Activated T-helper 1 cell treated with anti-CD3 and anti-CD28 coated beads, Interleukin-12 subunit alpha, Interleukin-12 subunit beta, Interleukin-2, Interleukin-4 antibody, amounts not matched to agents 30 ng/mL and 10 ng/mL and 1 ng/mL, durations not matched to agents 14 hours and 24 hours and 36 hours (primary cell): ENCODE measurements at regions not wholly inside any gene's neighbourhood (a gene's known extent, or its start where the extent isn't known, plus 50 kb on each side); places are given as distances from the start of the nearest gene placed in this dataset.
"Not testable (repeated sequence)": the region's sequence is repeated elsewhere in the genome, so short reads cannot be mapped to it uniquely, and the experiment has no call there.

Source experiments
- DNase-seq: peaks from one replicate; pipeline ENCODE4 v3.0.0; 2021; ENCODE audit warnings: low spot score
- H3K27ac Mint-ChIP-seq: one replicate; pipeline ENCODE4 v1.8.0; 2021; ENCODE audit warnings: mild to moderate bottlenecking, mixed read lengths
- H3K27me3 Mint-ChIP-seq: one replicate; pipeline ENCODE4 v1.8.0; 2022; ENCODE audit warnings: mild to moderate bottlenecking, moderate library complexity, mixed read lengths; ENCODE audit not compliant: insufficient read depth
- H3K36me3 Mint-ChIP-seq: one replicate; pipeline ENCODE4 v1.8.0; 2021; ENCODE audit warnings: low read depth, mixed read lengths
- H3K4me1 Mint-ChIP-seq: one replicate; pipeline ENCODE4 v1.8.0; 2021; ENCODE audit warnings: low read depth, mixed read lengths
- H3K4me3 Mint-ChIP-seq: one replicate; pipeline ENCODE4 v1.8.0; 2021; ENCODE audit warnings: mild to moderate bottlenecking, moderate library complexity, mixed read lengths
- H3K9me3 Mint-ChIP-seq: one replicate; pipeline ENCODE4 v1.8.0; 2021; ENCODE audit warnings: mixed read lengths
- intact Hi-C: fragments of 100-400 bp; cut with micrococcal nuclease; formaldehyde crosslinking; loops from one replicate; pipeline ENCODE4 v1.15.1; 2024

DNA sequence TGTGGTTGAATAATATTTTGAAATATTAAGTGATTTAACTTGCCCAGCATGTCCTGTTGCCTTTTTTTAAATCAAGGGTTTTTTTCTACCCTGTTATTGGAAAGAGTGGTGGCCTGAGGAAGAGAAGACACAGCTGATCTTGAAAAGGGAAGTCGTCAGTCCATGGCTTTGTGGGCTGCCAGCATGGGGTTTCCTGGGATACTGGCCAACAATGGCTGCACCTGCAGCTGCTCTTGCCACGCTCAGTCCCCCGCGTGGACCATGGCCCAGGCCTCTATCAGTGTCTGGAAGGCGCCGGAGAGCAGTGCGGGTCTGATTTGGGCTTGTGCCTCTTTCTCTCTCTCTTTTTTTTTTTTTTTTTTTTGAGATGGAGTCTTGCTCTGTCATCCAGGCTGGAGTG lies 99.3 kb downstream of the ASB1 start:
- DNase-seq: no peak
- no peaks in the 10 kb centered on the region for H3K36me3 Mint-ChIP-seq
- H3K27ac Mint-ChIP-seq: no peak overlapping the region
- no peaks in the 10 kb centered on the region for H3K4me1 Mint-ChIP-seq
- H3K4me3 Mint-ChIP-seq: no peak overlapping the region
- peaks cover 7% of the 10 kb centered on the region for H3K9me3 Mint-ChIP-seq
- intact Hi-C loops: no loop called here
- peaks cover 5% of the 10 kb centered on the region for H3K27me3 Mint-ChIP-seq

DNA sequence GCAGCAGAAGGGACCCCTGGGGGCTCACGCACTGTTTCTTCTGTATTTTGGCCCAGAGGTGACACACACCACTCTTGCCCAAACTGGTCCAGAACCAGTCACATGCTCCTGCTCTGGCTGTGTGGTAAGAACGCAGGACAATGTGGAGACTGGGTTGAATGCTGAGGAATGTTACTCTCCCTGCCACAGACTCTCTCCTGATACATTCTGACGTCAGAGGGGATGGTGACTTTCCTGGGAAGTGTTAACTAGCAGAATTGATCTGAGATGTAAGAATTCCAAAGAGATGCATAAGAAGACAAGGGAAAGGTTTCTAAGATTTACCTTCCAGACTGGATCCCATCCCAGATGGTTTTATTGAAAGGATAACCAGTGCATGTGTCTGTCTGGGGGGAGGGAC lies 100.8 kb downstream of the ASB1 start:
- no peak for DNase-seq
- Mint-ChIP-seq H3K36me3 (no peaks in the 10 kb centered on the region), H3K4me3 (no peak overlapping the region), H3K27me3 (peaks cover 5% of the 10 kb centered on the region), H3K27ac (no peak overlapping the region), H3K9me3 (peaks cover 19% of the 10 kb centered on the region), H3K4me1 (no peaks in the 10 kb centered on the region)
- intact Hi-C loops: no loop called here

DNA sequence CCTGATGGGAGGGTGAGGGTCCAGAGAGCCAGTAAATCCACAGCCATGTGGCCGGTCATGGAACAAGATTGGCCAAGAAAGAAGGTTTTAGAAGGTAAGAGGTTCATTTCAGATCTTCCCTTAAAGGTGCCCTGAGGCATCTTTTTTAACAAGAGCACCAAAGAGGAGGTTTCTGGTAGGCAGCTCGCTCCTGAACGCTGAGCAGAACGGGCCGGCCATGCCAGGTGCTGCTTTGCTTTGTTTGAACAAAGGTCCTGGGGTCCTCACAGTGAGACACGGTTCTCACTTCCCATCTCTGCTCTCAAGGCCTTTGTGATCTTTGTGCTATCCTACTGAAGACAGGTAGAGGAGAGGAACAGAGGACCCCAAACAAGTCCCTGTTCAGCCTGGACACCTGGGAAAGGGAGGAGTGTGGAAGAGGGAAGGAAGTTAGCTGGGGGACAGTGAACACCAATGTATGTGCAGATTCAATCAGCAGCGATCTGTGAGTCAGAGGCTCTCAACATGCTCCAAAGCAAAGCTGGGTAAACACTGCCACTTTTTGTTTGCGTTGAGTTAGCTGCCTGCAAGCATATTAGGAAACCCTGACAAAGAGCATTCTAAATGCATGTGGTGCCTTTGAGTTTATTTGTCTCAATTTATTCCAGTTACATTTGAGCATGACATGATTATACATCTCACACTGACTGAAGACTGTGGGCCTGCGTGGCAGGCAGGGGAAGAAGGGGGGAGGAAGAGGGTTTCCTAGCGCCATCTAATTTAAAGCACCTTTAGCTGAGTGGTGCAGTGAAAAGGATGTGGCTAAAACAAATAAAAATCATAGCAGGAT lies 102.4 kb downstream of the ASB1 start:
- H3K27me3 Mint-ChIP-seq: peaks cover 5% of the 10 kb centered on the region
- no peaks in the 10 kb centered on the region for H3K4me1 Mint-ChIP-seq
- intact Hi-C loops: no loop called here
- H3K27ac Mint-ChIP-seq: no peak overlapping the region
- H3K36me3 Mint-ChIP-seq: no peaks in the 10 kb centered on the region
- H3K4me3 Mint-ChIP-seq: no peak overlapping the region
- no peak for DNase-seq
- H3K9me3 Mint-ChIP-seq: peaks cover 19% of the 10 kb centered on the region

DNA sequence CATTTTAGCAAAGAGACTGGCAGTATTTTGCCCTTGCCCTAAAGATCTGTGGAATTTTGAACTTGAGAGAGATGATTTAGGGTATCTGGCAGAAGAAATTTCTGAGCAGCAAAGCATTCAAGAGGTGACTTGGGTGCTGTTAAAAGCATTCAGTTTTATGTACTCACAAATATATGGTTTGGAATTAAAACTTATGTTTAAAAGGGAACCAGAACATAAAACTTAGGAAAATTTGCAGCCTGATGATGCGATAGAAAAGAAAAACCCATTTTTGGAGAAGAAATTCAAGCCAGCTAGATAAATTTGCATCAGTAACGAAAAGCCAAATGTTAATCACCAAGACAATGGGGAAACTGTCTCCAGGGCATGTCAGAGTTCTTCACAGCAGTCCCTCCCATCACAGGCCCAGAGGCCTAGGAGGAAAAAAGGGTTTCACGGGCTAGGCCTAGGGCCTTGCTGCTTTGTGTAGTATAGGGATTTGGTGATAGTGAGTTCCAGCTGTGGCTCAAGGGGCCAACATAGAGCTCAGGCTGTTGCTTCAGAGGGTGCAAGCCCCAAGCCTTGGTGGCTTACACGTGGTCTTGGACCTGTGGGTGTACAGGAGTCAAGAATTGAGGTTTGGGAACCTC lies 104.4 kb downstream of the ASB1 start:
- H3K4me3 Mint-ChIP-seq, intact Hi-C loops, DNase-seq, H3K27ac Mint-ChIP-seq, H3K27me3 Mint-ChIP-seq, H3K4me1 Mint-ChIP-seq, H3K36me3 Mint-ChIP-seq: not testable (repeated sequence)
- H3K9me3 Mint-ChIP-seq: peaks cover 19% of the 10 kb centered on the region

DNA sequence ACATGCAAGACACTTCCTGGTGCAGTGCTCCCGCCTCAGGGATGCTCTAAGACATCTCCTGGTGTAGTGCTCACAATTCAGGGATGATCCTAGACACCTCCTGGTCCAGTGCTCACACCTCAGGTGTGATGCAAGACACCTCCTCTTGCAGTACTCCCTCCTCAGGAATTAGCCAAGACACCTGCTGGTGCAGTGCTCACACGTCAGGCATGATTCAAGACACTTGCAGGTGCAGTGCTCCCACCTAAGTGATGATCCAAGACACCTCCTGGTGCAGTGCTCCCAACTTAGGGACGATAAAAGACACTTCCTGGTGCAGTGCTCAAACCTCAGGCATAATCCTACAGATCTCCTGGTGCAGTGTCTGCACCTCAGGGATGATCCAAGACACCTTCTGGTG lies 117.0 kb downstream of the ASB1 start:
- H3K4me3 Mint-ChIP-seq, H3K36me3 Mint-ChIP-seq, H3K27me3 Mint-ChIP-seq, H3K9me3 Mint-ChIP-seq, H3K4me1 Mint-ChIP-seq, DNase-seq, intact Hi-C loops, H3K27ac Mint-ChIP-seq: not testable (repeated sequence)

DNA sequence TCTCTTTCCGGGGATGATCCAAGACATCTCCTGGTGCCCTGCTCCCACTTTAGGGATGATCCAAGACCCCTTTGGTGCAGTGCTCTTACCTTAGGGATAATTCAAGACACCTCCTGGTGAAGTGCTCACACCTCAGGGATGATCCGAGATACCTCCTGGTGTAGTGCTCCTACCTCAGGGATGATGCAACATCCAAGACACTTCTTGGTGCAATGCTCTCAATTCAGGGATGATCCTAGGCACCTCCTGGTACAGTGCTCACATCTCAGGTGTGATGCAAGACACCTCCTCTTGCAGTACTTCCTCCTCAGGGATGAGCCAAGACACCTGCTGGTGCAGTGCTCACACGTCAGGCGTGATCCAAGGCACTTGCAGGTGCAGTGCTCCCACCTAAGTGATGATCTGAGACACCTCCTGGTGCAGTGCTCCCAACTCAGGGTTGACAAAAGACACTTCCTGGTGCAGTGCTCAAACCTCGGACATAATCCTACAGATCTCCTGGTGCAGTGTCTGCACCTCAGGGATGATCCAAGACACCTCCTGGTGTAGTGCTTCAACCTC lies 122.3 kb downstream of the ASB1 start:
- Mint-ChIP-seq H3K36me3 (no peaks in the 10 kb centered on the region), H3K9me3 (no peaks in the 10 kb centered on the region), H3K27me3 (no peaks in the 10 kb centered on the region), H3K4me1 (no peaks in the 10 kb centered on the region), H3K27ac (no peak overlapping the region), H3K4me3 (no peak overlapping the region)
- intact Hi-C loops: no loop called here
- no peak for DNase-seq

DNA sequence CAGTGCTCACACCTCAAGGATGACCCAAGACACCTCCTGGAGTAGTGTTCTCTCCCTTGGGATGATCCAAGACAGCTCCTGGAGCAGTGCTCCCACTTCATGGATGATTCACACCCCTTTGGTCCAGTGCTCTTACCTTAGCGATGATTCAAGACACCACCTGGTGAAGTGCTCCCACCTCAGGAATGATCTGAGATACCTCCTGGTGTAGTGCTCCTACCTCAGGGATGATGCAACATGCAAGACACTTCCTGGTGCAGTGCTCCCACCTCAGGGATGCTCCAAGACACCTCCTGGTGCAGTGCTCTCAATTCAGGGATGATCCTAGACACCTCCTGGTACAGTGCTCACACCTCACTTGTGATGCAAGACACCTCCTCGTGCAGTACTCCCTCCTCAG lies 123.1 kb downstream of the ASB1 start:
- Mint-ChIP-seq H3K36me3 (no peaks in the 10 kb centered on the region), H3K27ac (no peak overlapping the region), H3K27me3 (no peaks in the 10 kb centered on the region), H3K9me3 (no peaks in the 10 kb centered on the region), H3K4me3 (no peak overlapping the region), H3K4me1 (no peaks in the 10 kb centered on the region)
- DNase-seq: no peak
- intact Hi-C loops: no loop called here

DNA sequence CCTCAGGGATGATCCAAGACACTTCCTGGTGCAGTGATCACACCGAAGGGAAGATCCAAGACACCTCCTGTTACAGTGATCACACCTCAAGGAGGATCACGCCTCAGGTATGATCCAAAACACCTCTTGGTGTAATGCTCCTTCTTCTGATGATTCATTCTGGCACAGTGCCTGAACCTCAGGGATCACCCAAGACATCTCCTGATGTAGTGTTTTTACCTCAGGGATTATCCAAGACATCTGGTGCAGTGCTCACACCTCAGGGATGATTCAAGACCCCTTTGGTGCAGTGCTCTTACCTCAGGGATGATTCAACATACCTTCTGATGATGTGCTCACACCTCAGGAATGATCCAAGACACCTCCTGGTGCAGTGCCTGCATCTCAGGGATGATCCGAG lies 124.4 kb downstream of the ASB1 start:
- DNase-seq: no peak
- no peaks in the 10 kb centered on the region for H3K27me3 Mint-ChIP-seq
- H3K9me3 Mint-ChIP-seq: no peaks in the 10 kb centered on the region
- H3K36me3 Mint-ChIP-seq: no peaks in the 10 kb centered on the region
- H3K4me3 Mint-ChIP-seq: no peak overlapping the region
- no peaks in the 10 kb centered on the region for H3K4me1 Mint-ChIP-seq
- intact Hi-C loops: no loop called here
- H3K27ac Mint-ChIP-seq: no peak overlapping the region

DNA sequence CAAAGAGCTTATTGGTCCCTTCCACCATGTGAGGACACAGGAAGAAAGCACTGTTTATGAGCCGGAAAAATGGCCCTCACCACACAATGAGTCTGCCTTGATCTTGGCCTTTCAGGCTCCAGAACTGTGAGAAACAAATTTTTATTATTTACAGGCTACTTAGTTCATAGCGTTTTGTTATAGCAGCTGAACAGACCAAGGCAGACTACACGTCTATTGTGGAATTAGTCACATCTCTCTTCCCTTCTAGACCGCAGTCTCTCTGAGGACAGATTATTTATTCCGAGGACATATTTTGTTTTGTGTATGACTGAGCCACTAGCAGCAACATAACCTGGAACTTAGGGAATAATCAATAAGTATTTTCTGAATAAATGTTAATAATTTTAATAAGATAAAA lies 125.5 kb downstream of the ASB1 start:
- H3K36me3 Mint-ChIP-seq: no peaks in the 10 kb centered on the region

DNA sequence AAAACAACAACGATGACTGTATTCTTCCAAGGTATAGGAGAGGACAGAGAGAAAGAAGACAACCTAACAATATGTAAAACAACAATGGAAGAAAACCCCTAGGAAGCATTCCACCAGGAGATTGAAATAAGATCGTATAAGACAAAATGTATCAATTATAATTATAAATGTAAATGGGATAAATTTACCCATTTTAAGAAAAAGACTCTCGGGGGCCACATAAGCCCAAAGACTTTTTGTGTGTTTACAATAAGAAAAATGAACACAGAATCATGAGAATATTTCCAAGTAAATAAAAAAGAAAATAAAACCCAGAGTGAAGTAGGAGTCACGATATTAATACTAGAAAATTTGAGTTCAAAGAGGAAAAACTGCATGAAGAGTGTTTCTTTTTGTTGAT lies 126.4 kb downstream of the ASB1 start:
- Mint-ChIP-seq H3K27ac (no peak overlapping the region), H3K4me3 (no peak overlapping the region), H3K9me3 (no peaks in the 10 kb centered on the region), H3K36me3 (no peaks in the 10 kb centered on the region), H3K27me3 (peaks cover 2% of the 10 kb centered on the region), H3K4me1 (no peaks in the 10 kb centered on the region)
- intact Hi-C loops: no loop called here
- DNase-seq: no peak

More for the DNA sequence above, 125.5 kb downstream of the ASB1 start:
- no peaks in the 10 kb centered on the region for H3K9me3 Mint-ChIP-seq
- no peaks in the 10 kb centered on the region for H3K4me1 Mint-ChIP-seq
- no peak overlapping the region for H3K4me3 Mint-ChIP-seq
- peaks cover 2% of the 10 kb centered on the region for H3K27me3 Mint-ChIP-seq
- intact Hi-C loops: no loop called here
- DNase-seq: no peak
- H3K27ac Mint-ChIP-seq: no peak overlapping the region

DNA sequence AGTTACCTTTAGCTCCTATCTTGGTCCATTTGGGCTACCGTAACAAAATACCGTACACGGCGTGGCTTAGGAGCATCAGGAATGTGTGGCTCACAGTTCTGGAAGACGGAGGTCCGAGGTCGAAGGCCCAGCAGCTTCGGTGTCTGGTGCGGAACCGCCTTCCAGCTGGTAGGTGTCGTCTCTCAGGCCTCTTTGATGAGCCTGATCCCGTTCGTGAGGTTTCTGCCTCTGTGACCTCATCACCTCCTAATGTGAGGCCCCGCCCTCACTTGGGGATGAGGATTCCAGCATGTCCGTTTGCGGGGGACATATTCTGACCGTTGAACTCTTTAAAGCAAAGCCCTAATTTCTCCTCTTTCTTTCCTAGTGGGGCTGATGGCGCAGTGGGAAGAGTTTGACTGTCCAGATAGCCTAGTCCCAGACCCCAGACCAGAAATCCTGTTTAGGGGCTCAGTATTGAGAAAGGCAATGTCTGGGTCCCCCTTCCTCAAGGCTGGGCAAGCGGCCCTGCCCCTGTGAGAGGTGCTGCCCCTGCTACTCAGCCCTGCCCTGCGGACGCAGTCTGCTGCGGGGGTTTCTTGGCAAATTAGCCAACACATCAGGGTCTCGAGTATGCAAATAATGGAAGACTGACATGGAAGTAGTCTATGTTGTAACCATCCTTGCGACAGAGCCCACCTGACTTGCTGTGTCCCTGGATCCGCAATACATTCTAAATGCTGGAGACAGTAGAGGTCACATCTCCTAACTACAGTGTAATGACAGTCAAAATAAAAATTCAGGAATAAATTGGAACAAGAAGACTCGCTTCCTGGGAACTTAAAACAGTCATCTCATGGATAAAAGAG lies 128.0 kb downstream of the ASB1 start:
- no peak overlapping the region for H3K4me3 Mint-ChIP-seq
- no peaks in the 10 kb centered on the region for H3K9me3 Mint-ChIP-seq
- H3K4me1 Mint-ChIP-seq: no peaks in the 10 kb centered on the region
- H3K27ac Mint-ChIP-seq: no peak overlapping the region
- no peaks in the 10 kb centered on the region for H3K36me3 Mint-ChIP-seq
- intact Hi-C loops: no loop called here
- no peak for DNase-seq
- H3K27me3 Mint-ChIP-seq: peaks cover 2% of the 10 kb centered on the region

DNA sequence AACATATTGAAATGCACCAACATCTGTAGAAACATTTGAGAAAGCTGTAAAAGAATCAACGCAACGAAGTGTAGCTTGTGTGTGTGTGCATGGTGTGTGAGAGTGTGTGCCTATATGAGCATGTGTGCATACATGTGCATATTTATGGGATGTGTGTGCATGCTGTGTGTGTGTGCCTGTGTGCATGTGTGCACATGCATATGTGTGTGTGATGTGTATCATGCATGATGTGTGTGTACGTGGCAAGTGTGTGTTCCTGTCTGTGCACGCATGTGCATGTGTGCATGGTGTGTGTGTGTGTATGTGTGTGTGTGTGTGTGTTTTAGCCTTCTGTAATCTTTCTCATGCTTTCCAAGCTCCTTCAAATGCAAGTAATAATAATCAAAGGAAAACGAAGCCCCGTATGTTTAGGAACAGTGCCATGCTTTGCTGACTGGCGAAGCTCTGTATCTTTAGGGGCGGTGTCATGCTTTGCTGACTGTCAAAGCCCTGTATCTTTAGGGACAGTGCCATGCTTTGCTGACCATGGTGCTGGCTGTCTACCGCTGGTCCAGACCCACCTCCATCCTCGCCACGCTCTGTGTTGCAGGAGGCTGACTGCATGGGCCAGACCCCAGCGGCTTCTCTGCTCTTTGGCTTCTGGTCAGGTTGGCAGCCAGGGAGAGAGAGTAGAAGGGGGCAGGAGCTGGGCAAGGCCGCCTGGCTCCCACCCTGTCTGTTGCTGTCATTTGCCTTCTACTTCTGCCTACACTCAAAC lies 129.2 kb downstream of the ASB1 start:
- DNase-seq: no peak
- H3K9me3 Mint-ChIP-seq: no peaks in the 10 kb centered on the region
- no peaks in the 10 kb centered on the region for H3K36me3 Mint-ChIP-seq
- H3K4me3 Mint-ChIP-seq: no peak overlapping the region
- H3K27me3 Mint-ChIP-seq: peaks cover 2% of the 10 kb centered on the region
- no peak overlapping the region for H3K27ac Mint-ChIP-seq
- no peaks in the 10 kb centered on the region for H3K4me1 Mint-ChIP-seq
- intact Hi-C loops: no loop called here
